GM20000 (cell line): ENCODE measurements at regions not wholly inside any gene's neighbourhood (a gene's known extent, or its start where the extent isn't known, plus 50 kb on each side); places are given as distances from the start of the nearest gene placed in this dataset.

ENCODE experiments used
- DNase-seq: peaks from one replicate; pipeline ENCODE4 v3.0.0; 2012; ENCODE audit warnings: low spot score
- CTCF ChIP-seq: IDR thresholded peaks from 2 replicates; pipeline ENCODE4 v1.5.1; 2012; ENCODE audit warnings: mild to moderate bottlenecking, control low read depth; ENCODE audit errors: extremely low read depth, missing control alignments

- DNase-seq, result no peak
- no peak for TF ChIP-seq CTCF
Observed at GRCh38 chr12:100044266-100044665, 59.5 kb upstream of the ANKS1B start.

- DNase-seq, result no peak
- TF ChIP-seq CTCF, result no peak
Observed at GRCh38 chr12:100043631-100044030, 58.9 kb upstream of the ANKS1B start.
